NCI-H526 treated with DMSO at 0.1 percent for 48 hours (cell line): ENCODE measurements at regions not wholly inside any gene's neighbourhood (a gene's known extent, or its start where the extent isn't known, plus 50 kb on each side); places are given as distances from the start of the nearest gene placed in this dataset.
"Not testable (repeated sequence)": the region's sequence is repeated elsewhere in the genome, so short reads cannot be mapped to it uniquely, and the experiment has no call there.

Experiments used
- DNase-seq: peaks from one replicate; lab custom pipeline; 2025; lab: John Stamatoyannopoulos, UW

DNA sequence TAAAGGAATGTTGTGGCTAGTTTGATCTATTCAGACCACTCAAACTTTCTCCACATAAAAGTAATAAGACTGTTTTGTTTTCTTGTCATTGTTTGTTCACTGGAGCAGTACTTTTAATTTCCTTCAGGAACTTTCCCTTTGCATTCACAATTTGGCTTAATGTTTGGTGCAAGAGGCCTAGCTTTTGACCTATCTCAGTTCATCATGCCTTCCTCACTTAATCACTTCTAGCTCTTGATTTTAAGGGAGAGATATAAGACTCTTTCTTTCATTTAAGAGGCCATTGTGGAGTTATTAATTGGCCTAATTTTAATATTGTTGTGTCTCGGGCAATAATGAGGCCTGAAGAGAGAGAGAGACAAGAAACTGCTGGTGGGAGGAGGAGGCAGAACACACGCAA is 371.7 kb upstream of the DEPDC1 start:
- DNase-seq, result no peak

- no peak for DNase-seq
These were observed 376.3 kb upstream of the DEPDC1 start for GRCh38 chr1:68873144-68873543.

- not testable (repeated sequence) for DNase-seq
These were observed 384.7 kb upstream of the DEPDC1 start for GRCh38 chr1:68881330-68882194.

- no peak for DNase-seq
These were observed 392.6 kb upstream of the DEPDC1 start for GRCh38 chr1:68889471-68889870.

DNA sequence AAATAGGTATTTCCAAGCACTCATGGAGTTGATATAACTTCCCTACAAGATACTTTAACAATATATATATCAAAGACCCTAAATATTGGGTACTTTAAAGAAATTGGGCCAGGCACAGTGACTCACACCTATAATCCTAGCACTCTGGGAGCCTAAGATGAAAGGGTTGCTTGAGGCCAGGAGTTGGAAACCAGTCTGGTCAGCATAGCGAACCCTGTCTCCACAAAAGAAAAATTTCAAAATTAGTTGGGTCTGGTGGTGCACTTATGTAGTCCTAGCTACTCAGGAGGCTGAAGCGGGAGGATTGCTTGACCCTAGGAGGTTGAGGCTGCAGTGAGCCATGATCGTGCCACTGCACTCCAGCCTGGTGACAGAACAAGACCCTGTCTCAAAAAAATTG is 393.9 kb upstream of the DEPDC1 start:
- DNase-seq, result no peak

DNA sequence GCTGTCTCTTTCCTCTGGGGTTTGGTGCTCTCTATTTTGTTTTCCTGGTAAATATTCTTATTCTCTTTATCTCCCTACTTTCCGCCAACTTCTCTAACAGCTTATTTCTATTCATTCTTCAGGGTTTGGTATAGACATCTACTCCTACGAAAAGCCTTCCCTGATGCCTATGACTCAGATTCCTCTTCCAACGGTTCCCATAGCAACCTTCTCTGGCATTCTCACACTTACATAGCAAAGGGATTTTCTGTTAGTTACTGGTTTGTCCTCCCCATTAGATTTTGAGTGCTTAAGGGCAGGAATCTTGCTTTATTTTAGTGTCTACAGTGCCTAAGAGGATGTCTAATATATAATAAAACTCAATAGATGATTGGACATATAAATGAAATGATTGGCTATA is 407.6 kb upstream of the DEPDC1 start:
- DNase-seq, result no peak

DNA sequence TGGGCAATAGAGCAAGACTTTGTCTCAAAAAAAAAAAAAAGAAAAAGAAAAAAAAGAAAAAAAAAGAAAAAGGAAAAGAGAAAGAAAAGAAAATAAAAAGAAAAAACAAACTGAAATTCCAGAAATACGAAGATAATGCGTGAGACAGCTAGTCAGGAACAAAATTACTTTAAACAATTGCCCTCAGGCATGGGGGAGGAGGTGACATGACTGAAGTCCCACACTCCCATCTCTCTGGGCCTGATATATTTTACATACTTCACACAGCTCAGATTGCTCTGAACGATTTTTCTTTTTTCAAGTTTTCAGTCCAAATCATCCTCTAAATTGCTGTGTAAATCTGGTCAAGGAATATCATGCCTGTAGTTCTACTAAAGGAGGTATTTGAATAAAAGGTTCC is 409.5 kb upstream of the DEPDC1 start:
- no peak for DNase-seq

GRCh38 chr1:68907491-68907890 is 410.6 kb upstream of the DEPDC1 start:
- DNase-seq, result no peak

DNA sequence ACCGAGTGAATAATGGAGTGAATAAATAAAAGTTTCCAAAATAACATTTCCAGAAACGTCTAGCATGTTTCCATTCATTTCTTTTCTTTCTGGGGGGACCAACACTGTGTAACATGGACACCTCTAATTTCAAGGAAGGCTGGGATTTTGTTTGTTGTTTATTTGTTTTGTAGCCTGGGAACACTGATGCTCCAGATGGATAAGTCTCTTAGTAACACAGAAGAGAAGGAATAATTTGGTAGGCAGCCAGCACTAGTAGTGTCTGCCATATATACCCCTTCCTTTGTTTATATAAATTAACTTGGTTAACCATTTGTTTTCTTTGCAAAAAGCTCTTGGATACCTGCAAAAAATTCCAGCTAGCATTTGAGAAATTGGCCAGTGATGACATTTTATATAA is 411.4 kb upstream of the DEPDC1 start:
- DNase-seq, result no peak

DNA sequence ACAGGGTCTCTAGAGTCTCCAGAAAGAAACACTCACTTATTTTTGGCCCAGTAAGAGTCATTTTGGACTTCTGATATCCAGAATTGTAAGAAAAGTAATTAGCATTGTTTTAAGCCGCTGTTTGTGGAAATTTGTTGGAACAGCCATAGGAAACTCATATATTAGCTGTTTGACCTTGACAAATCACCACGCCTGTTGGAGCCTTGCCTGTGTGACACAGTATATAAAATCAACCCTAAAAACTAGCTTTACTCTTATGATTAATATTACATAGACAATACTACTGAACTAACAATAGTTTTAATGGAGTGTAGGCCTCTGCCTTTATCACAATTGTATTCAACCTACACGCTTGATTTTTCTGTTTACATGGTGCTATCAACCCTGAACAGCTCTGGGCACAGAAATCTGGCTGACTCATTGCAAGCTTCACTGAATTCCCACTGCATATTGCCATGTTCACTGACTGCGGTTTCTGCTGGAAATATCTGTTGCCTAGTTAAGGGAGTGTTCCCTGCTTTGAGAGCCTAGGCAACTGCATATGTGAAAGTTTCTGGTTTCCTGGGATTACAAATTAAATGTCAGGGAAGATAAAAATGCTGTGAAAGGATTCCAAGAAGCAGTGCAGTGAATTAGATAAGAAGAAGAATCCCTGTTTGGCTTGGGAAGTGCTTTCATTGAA is 419.5 kb upstream of the DEPDC1 start:
- no peak for DNase-seq

- DNase-seq, result no peak
These were observed 420.6 kb upstream of the DEPDC1 start for GRCh38 chr1:68917456-68917855.

DNA sequence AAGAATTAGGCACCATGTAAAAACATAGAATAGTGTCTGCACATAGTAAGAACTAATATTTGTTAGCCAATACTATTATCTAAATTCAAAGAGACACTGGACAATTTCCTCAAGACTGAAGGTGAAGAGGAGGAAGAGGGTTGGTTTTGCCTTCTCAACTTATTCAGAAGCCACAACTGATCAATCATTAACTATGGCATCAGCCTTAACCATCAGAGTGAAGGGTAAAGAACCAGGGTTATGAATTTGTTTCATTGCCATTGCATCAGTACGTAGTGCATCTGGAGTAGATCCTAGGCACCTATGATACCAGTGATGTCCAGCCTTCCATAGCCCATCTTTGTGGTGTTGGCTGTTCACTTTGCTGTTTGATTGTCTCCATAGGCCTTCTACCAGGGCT is 421.7 kb upstream of the DEPDC1 start:
- DNase-seq, result no peak

GRCh38 chr1:68919075-68919474 is 422.2 kb upstream of the DEPDC1 start:
- no peak for DNase-seq

DNA sequence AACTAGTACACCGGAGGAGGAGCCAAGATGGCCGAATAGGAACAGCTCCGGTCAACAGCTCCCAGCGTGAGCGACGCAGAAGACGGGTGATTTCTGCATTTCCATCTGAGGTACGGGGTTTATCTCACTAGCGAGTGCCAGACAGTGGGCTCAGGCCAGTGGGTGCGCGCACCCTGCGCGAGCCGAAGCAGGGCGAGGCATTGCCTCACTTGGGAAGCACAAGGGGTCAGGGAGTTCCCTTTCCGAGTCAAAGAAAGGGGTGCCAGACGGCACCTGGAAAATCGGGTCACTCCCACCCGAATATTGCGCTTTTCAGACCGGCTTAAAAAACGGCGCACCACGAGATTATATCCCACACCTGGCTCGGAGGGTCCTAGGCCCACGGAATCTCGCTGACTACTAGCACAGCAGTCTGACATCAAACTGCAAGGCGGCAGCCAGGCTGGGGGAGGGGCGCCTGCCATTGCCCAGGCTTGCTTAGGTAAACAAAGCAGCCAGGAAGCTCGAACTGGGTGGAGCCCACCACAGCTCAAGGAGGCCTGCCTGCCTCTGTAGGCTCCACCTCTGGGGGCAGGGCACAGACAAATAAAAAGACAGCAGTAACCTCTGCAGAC is 426.7 kb upstream of the DEPDC1 start:
- not testable (repeated sequence) for DNase-seq

DNA sequence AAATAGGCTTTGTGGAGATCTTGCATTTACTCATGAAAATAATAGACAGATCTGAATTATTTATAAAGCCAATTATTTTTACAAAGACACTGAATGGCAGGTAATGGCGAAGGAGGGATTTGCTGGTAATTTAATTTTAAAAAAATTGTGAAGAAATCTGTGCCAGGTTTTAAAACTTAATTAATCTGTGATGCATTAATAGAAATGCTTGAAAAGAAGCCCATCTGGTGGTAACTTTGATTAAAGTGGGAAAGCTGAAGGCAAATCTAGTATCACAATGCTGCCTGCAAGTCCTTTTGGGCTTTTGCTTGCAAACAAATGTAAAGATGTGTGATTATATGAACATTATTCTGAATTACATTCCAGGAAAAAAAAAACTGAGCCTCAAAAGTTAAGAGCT is 433.2 kb upstream of the DEPDC1 start:
- no peak for DNase-seq

- DNase-seq, result no peak
These were observed 439.6 kb upstream of the DEPDC1 start for GRCh38 chr1:68936530-68936929.

DNA sequence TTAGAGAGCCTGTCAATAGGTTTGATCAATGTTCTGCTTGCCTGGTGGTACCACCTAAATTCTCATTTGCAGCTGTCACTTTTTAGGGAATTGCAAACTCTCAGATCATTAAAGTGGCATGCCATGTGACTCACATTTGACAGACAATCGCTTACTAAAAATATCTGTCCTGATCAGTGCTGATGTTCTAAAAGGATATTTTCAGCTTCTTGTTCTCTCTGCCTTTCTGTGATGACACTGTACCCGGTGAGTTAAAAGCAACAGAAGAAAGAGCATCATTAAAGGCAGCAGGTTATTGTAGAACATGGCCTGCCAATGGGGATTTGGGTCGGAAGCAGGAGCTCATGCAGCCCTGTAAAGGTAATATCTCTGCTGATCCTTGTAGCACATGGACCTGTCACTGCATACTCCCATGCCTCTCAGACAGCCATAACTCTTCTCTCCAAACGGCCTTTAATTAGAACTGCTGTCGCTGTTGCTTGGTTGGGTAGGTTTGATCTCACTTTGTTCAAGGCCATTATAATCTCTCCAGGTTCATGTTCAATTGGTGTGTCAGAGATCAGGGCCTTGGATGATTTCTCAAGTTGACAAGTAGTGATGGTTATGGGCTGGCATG is 441.3 kb upstream of the DEPDC1 start:
- no peak for DNase-seq

GRCh38 chr1:68950036-68950435 is 453.2 kb upstream of the DEPDC1 start:
- no peak for DNase-seq

DNA sequence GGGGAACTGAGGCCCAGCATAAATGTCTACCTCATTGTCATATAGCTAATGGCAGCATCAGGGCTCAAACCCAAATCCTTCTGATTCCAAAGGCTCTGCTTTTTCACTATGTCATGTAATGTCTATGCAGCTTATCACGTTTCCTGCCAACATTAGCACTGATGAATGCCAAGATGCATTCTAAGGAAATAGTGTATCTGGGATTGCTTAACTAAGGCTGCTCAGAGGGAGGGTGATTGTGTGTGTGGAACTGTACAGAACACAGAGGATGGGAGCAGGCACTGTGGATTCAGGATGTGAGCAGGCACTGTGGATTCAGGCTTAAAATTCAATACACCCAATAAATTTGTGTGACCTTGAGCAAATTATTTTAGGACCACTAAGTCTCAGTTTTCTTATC is 456.4 kb upstream of the DEPDC1 start:
- no peak for DNase-seq

DNA sequence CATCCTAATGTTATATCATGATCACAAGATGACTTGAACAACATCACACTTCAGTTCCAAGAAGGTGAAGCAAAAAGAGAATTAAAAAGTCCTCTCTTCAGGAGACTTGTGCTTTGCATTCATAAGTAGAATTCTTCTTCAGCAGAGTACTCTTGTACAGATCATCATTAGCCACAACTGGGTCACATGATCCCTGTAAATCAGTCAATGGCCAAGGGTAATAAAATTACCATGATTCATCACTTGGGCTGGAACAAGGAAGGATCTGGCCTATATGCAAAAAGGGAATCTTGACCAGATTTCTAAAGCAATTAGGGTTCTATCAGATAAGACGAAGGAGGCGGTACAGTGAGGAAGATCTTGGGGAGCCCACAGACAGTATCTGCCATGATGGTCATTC is 458.0 kb upstream of the DEPDC1 start:
- no peak for DNase-seq

DNA sequence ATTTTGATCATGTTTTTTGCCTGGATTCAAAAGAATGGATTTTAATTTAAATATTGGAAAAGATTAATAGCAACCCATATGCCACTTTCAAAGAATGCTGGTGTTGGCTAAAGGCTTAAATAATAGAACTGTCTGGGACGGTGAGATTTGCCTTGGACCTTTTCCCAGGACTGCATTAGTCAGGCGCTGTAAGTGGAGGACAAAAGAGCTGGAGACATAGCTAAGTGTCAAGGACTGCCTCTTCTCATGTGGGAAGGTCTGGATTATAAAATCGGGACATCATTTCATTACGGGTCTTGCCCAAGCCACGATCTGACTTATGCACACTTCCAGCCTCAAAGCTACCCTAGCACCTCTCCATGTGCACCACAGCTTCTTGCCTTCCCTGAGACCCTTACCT is 458.5 kb upstream of the DEPDC1 start:
- no peak for DNase-seq

DNA sequence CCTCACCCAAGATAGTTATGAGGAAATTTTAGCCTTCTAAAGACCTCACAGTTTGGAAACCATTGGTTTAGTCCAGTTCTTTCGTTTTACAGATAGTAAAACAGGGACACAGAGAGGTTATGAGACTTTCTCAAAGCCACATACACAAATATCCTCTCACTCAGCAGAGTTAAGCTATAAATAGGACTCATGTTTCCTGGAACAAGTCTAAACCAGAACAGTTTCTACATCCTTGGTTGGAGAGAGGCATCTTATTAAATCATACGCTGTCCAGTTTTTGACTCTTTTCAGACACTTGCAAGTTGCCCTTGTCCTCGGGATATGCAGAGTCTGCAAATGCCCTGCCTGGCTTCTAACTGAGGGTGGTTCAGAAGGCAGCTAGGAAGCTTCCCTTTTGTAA is 462.1 kb upstream of the DEPDC1 start:
- no peak for DNase-seq
